ENCODE measurements at regions not wholly inside any gene's neighbourhood (a gene's known extent, or its start where the extent isn't known, plus 50 kb on each side); places are given as distances from the start of the nearest gene placed in this dataset.

DNA sequence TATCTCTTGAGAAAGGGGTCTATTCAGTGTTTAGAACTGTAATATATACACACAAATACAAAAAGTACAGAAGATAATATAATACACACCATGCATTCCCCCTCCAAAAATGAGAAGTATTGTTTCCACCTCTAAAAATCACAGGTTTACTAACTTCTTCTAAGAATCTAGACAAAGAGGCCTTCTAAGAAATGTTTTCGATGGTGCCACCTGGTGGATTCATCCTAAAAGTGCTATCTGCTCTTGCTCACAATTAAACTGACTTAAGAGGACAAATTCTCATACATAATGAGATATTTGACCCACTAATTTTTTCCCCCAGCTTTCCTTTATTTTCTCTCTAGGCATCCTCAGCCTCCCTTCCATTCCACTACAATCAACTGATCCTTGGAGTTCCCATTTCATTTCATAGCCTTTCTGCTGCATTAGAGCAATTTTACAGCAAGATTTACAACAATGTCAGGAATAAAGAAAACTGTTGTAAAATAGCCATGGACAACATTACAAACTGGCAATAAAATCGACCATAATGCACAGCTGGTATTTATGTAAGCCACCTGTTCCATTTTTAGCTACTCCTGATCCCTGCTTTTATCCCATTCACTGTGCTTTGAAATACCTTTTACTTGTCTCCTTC lies 124.6 kb downstream of the ARRDC4 start:
- TF ChIP-seq, protein P1, sequence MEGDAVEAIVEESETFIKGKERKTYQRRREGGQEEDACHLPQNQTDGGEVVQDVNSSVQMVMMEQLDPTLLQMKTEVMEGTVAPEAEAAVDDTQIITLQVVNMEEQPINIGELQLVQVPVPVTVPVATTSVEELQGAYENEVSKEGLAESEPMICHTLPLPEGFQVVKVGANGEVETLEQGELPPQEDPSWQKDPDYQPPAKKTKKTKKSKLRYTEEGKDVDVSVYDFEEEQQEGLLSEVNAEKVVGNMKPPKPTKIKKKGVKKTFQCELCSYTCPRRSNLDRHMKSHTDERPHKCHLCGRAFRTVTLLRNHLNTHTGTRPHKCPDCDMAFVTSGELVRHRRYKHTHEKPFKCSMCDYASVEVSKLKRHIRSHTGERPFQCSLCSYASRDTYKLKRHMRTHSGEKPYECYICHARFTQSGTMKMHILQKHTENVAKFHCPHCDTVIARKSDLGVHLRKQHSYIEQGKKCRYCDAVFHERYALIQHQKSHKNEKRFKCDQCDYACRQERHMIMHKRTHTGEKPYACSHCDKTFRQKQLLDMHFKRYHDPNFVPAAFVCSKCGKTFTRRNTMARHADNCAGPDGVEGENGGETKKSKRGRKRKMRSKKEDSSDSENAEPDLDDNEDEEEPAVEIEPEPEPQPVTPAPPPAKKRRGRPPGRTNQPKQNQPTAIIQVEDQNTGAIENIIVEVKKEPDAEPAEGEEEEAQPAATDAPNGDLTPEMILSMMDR (IDR thresholded peaks at IDR 0.05): peak; percentile 74
- TF ChIP-seq EZH2 (IDR thresholded peaks at IDR 0.05; ENCODE audit: borderline replicate concordance, insufficient read depth, low read depth, low read length, poor library complexity, severe bottlenecking): no peak
